Liver (tissue), 8 donors: ENCODE measurements at regions not wholly inside any gene's neighbourhood (a gene's known extent, or its start where the extent isn't known, plus 50 kb on each side); places are given as distances from the start of the nearest gene placed in this dataset.

Source experiments
- DNase-seq: peaks from one replicate; pipeline ENCODE4 v3.0.0-alpha.2; 2017; ENCODE audit warnings: low spot score
- H3K27ac ChIP-seq, 2 donors: one replicate each; pipeline ENCODE4 v1.7.0; 2013; ENCODE audit warnings: inconsistent platforms in 2 of 2, low read length in 2 of 2, control low read depth in 1 of 2, low read depth in 1 of 2, mild to moderate bottlenecking in 1 of 2
- H3K27me3 ChIP-seq, 4 donors: one replicate each; pipeline versions ENCODE4 v1.6.1 to v1.7.0; 2013; ENCODE audit warnings: low read length in 3 of 4, inconsistent platforms in 1 of 4, mild to moderate bottlenecking in 1 of 4, moderate library complexity in 1 of 4; ENCODE audit not compliant: control insufficient read depth in 4 of 4, insufficient read depth in 4 of 4
- H3K36me3 ChIP-seq, 4 donors: one replicate each; pipeline versions ENCODE4 v1.6.1 to v1.7.0; 2013; ENCODE audit warnings: low read length in 3 of 4, mild to moderate bottlenecking in 3 of 4, low read depth in 1 of 4, moderate library complexity in 1 of 4; ENCODE audit not compliant: control insufficient read depth in 4 of 4, insufficient read depth in 3 of 4
- H3K4me1 ChIP-seq, 4 donors: one replicate each; pipeline versions ENCODE4 v1.6.1 to v1.7.0; 2013; ENCODE audit warnings: low read length in 3 of 4, mild to moderate bottlenecking in 3 of 4, moderate library complexity in 1 of 4; ENCODE audit not compliant: control insufficient read depth in 4 of 4, insufficient read depth in 4 of 4
- H3K4me3 ChIP-seq, 3 donors: one replicate each; pipeline versions ENCODE4 v1.6.1 to v1.7.0; 2013; ENCODE audit warnings: low read length in 3 of 3, control low read depth in 1 of 3, low read depth in 1 of 3, mild to moderate bottlenecking in 1 of 3
- H3K9ac ChIP-seq, 2 donors: one replicate each; pipeline ENCODE4 v1.7.0; 2013; ENCODE audit warnings: low read length in 2 of 2, mild to moderate bottlenecking in 2 of 2, moderate library complexity in 2 of 2, control low read depth in 1 of 2, low read depth in 1 of 2
- H3K9me3 ChIP-seq, 4 donors: one replicate each; pipeline versions ENCODE4 v1.6.1 to v1.7.0; 2013; ENCODE audit warnings: low read length in 3 of 4; ENCODE audit not compliant: control insufficient read depth in 4 of 4
- ATF3 ChIP-seq: IDR thresholded peaks from 2 replicates; pipeline ENCODE4 v1.6.1; 2016; ENCODE audit warnings: antibody characterized with exemption
- CTCF ChIP-seq: fragments of 150-350 bp; IDR thresholded peaks from 2 replicates; pipeline ENCODE4 v1.5.1; 2017; ENCODE audit warnings: improper control_type of control experiment, low read depth, low read length; ENCODE audit not compliant: missing input control
- EGR1 ChIP-seq, 2 donors: IDR thresholded peaks; 2 replicates each; pipeline ENCODE4 v1.6.1; 2016 to 2018; ENCODE audit warnings: antibody characterized with exemption in 2 of 2, low read depth in 2 of 2
- FOXA2 ChIP-seq: IDR thresholded peaks from 2 replicates; pipeline ENCODE4 v1.6.1; 2016; ENCODE audit warnings: antibody characterized with exemption
- GABPA ChIP-seq, 2 donors: IDR thresholded peaks in 1 of 2; conservative IDR thresholded peaks in 1 of 2; 2 replicates each; pipeline ENCODE4 v1.6.1; 2016; ENCODE audit warnings: antibody characterized with exemption in 2 of 2, mild to moderate bottlenecking in 1 of 2, moderate library complexity in 1 of 2
- HNF4A ChIP-seq, 2 donors: conservative IDR thresholded peaks; 2 replicates each; pipeline ENCODE4 v1.6.1; 2016; ENCODE audit warnings: antibody characterized with exemption in 2 of 2, mild to moderate bottlenecking in 2 of 2
- MAX ChIP-seq: IDR thresholded peaks from 2 replicates; pipeline ENCODE4 v1.6.1; 2016; ENCODE audit warnings: antibody characterized with exemption
- NR2F2 ChIP-seq: IDR thresholded peaks from 2 replicates; pipeline ENCODE4 v1.6.1; 2016; ENCODE audit warnings: antibody characterized with exemption
- RAD21 ChIP-seq, 2 donors: IDR thresholded peaks; 2 replicates each; pipeline ENCODE4 v1.6.1; 2016; ENCODE audit warnings: antibody characterized with exemption in 2 of 2, mild to moderate bottlenecking in 2 of 2
- RXRA ChIP-seq, 2 donors: IDR thresholded peaks; 2 replicates each; pipeline ENCODE4 v1.6.1; 2017 to 2018; ENCODE audit warnings: antibody characterized with exemption in 2 of 2, mild to moderate bottlenecking in 1 of 2
- SP1 ChIP-seq: IDR thresholded peaks from 2 replicates; pipeline ENCODE4 v1.6.1; 2018; ENCODE audit warnings: antibody characterized with exemption, mild to moderate bottlenecking
- TAF1 ChIP-seq: conservative IDR thresholded peaks from 2 replicates; pipeline ENCODE4 v1.6.1; 2016; ENCODE audit warnings: antibody characterized with exemption, mild to moderate bottlenecking
- YY1 ChIP-seq: IDR thresholded peaks from 2 replicates; pipeline ENCODE4 v1.6.1; 2016; ENCODE audit warnings: antibody characterized with exemption, mild to moderate bottlenecking
- WGBS: extraction: QIAGEN DNeasy Blood & Tissue Kit; methylation state at CpG from one replicate; pipeline ENCODE4 v1.1.7; 2013; 5-methylcytosine and 5-hydroxymethylcytosine counted together
- donor health status: healthy.
- donor health status: healthy.
- donor health status: healthy.
- donor health status: healthy.
- donor health status: healthy.

GRCh38 chr3:44066806-44067205 lies 174.9 kb upstream of the TOPAZ1 start:
- 89% methylated on average over 3 of the region's 3 CpGs for WGBS

GRCh38 chr3:44067431-44067830 lies 174.3 kb upstream of the TOPAZ1 start:
- WGBS = 87% methylated on average over 6 of the region's 6 CpGs
- H3K4me1 ChIP-seq = peaks cover 0 to 4% (median 0%) of the 10 kb centered on the region in 4 donors

More at GRCh38 chr3:44066806-44067205, 174.9 kb upstream of the TOPAZ1 start:
- TF ChIP-seq HNF4A (conservative IDR thresholded peaks at IDR 0.05) (no peak), YY1 (no peak)
- Histone ChIP-seq H3K4me1 (peaks cover 0 to 4% (median 0%) of the 10 kb centered on the region in 4 donors), H3K27ac (no peak overlapping the region), H3K36me3 (no peaks in the 10 kb centered on the region), H3K9me3 (no peaks in the 10 kb centered on the region), H3K9ac (no peak overlapping the region), H3K4me3 (no peak overlapping the region), H3K27me3 (peaks cover 0 to 8% (median under 1%) of the 10 kb centered on the region in 4 donors)
- DNase-seq = no peak

GRCh38 chr3:44068753-44069152 lies 172.9 kb upstream of the TOPAZ1 start:
- Histone ChIP-seq H3K4me3 (no peak overlapping the region), H3K27ac (no peak overlapping the region), H3K9ac (no peak overlapping the region), H3K36me3 (no peaks in the 10 kb centered on the region), H3K9me3 (no peaks in the 10 kb centered on the region), H3K4me1 (peaks cover 0 to 4% (median 0%) of the 10 kb centered on the region in 4 donors), H3K27me3 (peaks cover 0 to 6% (median 0%) of the 10 kb centered on the region in 4 donors)
- DNase-seq = no peak
- 89% methylated on average over 3 of the region's 3 CpGs for WGBS
- TF ChIP-seq GABPA (IDR thresholded peaks at IDR 0.05 in 1 of 2, conservative IDR thresholded peaks at IDR 0.05 in 1 of 2) = no peak
- TF ChIP-seq RAD21 (IDR thresholded peaks at IDR 0.05) = no peak
- no peak for TF ChIP-seq MAX
- no peak for TF ChIP-seq NR2F2
- no peak for TF ChIP-seq ATF3
- no peak for TF ChIP-seq HNF4A (conservative IDR thresholded peaks at IDR 0.05)
- no peak for TF ChIP-seq RXRA (IDR thresholded peaks at IDR 0.05)
- TF ChIP-seq EGR1 (IDR thresholded peaks at IDR 0.05; ENCODE audit: low read depth in 2 of 2) = no peak
- TF ChIP-seq TAF1 = no peak
- TF ChIP-seq FOXA2 = no peak

More at GRCh38 chr3:44067431-44067830, 174.3 kb upstream of the TOPAZ1 start:
- DNase-seq = no peak
- Histone ChIP-seq H3K36me3 (no peaks in the 10 kb centered on the region), H3K27ac (no peak overlapping the region), H3K9ac (no peak overlapping the region), H3K4me3 (no peak overlapping the region), H3K9me3 (no peaks in the 10 kb centered on the region), H3K27me3 (peaks cover 0 to 8% (median 0%) of the 10 kb centered on the region in 4 donors)
- TF ChIP-seq HNF4A (conservative IDR thresholded peaks at IDR 0.05) = no peak
- no peak for TF ChIP-seq GABPA (IDR thresholded peaks at IDR 0.05 in 1 of 2, conservative IDR thresholded peaks at IDR 0.05 in 1 of 2)
- TF ChIP-seq ATF3 = no peak
- TF ChIP-seq SP1 = no peak
- no peak for TF ChIP-seq MAX
- TF ChIP-seq CTCF = no peak
- TF ChIP-seq YY1 = no peak
